ENCODE measurements at regions not wholly inside any gene's neighbourhood (a gene's known extent, or its start where the extent isn't known, plus 50 kb on each side); places are given as distances from the start of the nearest gene placed in this dataset.

GRCh38 chr1:201690528-201690927 lies 138.4 kb upstream of the IPO9 start:
- DNase-seq: no peak

GRCh38 chr1:201691716-201692554 lies 137.0 kb upstream of the IPO9 start:
- DNase-seq: no peak

- no peak for DNase-seq
These were observed 136.2 kb upstream of the IPO9 start for GRCh38 chr1:201692555-201693394.

GRCh38 chr1:201693890-201694607 lies 134.9 kb upstream of the IPO9 start:
- DNase-seq: peak; percentile 30

- DNase-seq: no peak
These were observed 134.2 kb upstream of the IPO9 start for GRCh38 chr1:201694608-201695335.

- no peak for DNase-seq
These were observed 133.3 kb upstream of the IPO9 start for GRCh38 chr1:201695607-201696006.

GRCh38 chr1:201696217-201696761 lies 132.7 kb upstream of the IPO9 start:
- no peak for DNase-seq

GRCh38 chr1:201697174-201697573 lies 131.8 kb upstream of the IPO9 start:
- no peak for DNase-seq

GRCh38 chr1:201701831-201702230 lies 127.1 kb upstream of the IPO9 start:
- no peak for DNase-seq

- DNase-seq: peak; percentile 80
These were observed 126.0 kb upstream of the IPO9 start for GRCh38 chr1:201702936-201703335.

GRCh38 chr1:201703621-201704438 lies 125.1 kb upstream of the IPO9 start:
- DNase-seq: peak; percentile 76

GRCh38 chr1:201704439-201704792 lies 124.5 kb upstream of the IPO9 start:
- no peak for DNase-seq

- DNase-seq: no peak
These were observed 123.6 kb upstream of the IPO9 start for GRCh38 chr1:201705389-201705788.

- DNase-seq: no peak
These were observed 122.8 kb upstream of the IPO9 start for GRCh38 chr1:201706109-201706508.

- DNase-seq: no peak
These were observed 121.9 kb upstream of the IPO9 start for GRCh38 chr1:201707027-201707426.

GRCh38 chr1:201707656-201708055 lies 121.3 kb upstream of the IPO9 start:
- no peak for DNase-seq

GRCh38 chr1:201708085-201708512 lies 120.9 kb upstream of the IPO9 start:
- no peak for DNase-seq

- DNase-seq: no peak
These were observed 120.3 kb upstream of the IPO9 start for GRCh38 chr1:201708691-201709090.

GRCh38 chr1:201709564-201710295 lies 119.2 kb upstream of the IPO9 start:
- DNase-seq: no peak
